ENCODE measurements at regions not wholly inside any gene's neighbourhood (a gene's known extent, or its start where the extent isn't known, plus 50 kb on each side); places are given as distances from the start of the nearest gene placed in this dataset.

DNA sequence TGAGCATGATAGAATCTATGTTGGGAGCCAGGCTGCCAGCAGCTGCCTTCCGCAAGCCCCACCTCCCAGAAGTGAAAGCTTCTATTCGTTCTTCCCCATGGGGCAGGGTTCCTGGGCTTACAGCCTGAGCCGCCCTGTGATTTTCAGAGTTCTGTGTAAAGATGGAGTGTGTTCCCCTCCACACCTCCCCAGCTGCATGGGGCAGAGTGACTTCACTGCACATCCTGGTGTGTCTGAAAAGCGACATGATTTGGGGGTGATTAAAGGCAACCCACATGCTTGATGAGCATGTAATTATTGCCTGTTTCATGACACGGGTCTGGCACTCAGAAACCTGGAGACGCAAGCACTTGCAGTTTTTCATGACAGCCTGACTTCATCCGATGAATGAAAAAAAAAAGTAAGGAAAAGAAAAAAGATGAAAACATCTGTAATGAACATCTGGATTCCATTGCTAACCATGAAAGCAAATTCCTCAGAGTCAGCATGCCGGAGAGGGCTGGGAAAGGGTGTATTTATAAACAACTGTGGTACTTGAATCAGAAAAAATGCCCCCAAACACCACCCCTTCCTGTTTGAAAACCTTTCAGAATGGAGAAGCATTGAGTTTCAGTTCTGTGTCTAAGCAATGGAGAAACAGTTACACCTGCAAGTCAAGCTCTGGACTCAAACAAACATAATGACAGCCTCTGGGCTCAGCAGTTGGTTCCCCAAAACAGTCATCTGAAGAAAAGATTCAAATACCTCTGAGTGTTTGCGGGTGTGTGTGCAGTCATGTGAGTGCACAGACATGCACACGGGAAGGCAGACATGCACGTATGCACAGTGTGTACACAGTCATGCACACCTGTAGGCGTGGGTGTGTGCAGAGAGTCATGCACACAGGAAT is 266.0 kb downstream of the ENGASE start:
- no peaks in the 10 kb centered on the region for H3K4me1 ChIP-seq
- TF ChIP-seq EP300 (IDR thresholded peaks at IDR 0.05) (no peak), POLR2A (IDR thresholded peaks at IDR 0.05) (no peak), POLR2AphosphoS5 (IDR thresholded peaks at IDR 0.05) (no peak)
- TF ChIP-seq, protein P1, sequence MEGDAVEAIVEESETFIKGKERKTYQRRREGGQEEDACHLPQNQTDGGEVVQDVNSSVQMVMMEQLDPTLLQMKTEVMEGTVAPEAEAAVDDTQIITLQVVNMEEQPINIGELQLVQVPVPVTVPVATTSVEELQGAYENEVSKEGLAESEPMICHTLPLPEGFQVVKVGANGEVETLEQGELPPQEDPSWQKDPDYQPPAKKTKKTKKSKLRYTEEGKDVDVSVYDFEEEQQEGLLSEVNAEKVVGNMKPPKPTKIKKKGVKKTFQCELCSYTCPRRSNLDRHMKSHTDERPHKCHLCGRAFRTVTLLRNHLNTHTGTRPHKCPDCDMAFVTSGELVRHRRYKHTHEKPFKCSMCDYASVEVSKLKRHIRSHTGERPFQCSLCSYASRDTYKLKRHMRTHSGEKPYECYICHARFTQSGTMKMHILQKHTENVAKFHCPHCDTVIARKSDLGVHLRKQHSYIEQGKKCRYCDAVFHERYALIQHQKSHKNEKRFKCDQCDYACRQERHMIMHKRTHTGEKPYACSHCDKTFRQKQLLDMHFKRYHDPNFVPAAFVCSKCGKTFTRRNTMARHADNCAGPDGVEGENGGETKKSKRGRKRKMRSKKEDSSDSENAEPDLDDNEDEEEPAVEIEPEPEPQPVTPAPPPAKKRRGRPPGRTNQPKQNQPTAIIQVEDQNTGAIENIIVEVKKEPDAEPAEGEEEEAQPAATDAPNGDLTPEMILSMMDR (IDR thresholded peaks at IDR 0.05): no peak
- no peak overlapping the region for H3K27ac ChIP-seq
- WGBS, 2 donors (ENCODE audit: low coverage in 1 of 2): 25 to 50% methylated on average over 9 to 11 of the region's 12 CpGs
- no peak for ATAC-seq
- no peak overlapping the region for H3K4me3 ChIP-seq
- H3K36me3 ChIP-seq: no peaks in the 10 kb centered on the region
- peaks cover 0 to 16% (median 0%) of the 10 kb centered on the region in 3 donors for H3K9me3 ChIP-seq
- H3K27me3 ChIP-seq: peaks cover 68% of the 10 kb centered on the region

DNA sequence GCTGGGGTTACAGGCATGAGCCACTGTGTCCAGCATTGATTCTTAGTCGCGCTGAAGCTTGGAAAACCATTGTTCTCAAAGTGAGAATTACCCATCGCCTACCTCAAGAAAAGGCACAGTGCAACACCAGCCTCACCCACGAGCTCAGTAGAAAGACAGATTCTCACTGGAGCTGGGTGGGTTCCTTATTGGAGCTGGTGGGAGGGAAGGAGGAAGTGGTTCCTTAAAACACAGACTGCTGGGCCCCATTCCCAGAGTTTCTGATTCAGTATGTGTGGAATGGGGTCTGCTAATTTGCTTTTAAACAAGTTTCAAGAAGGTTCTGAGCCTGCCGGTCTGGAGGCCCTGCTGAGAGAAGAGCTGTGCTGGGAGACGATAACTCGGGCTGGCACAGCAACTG is 264.7 kb downstream of the ENGASE start:
- no peak for ATAC-seq
- no peaks in the 10 kb centered on the region for H3K36me3 ChIP-seq
- no peak overlapping the region for H3K27ac ChIP-seq
- TF ChIP-seq POLR2A (IDR thresholded peaks at IDR 0.05) (no peak), EP300 (IDR thresholded peaks at IDR 0.05) (no peak), POLR2AphosphoS5 (IDR thresholded peaks at IDR 0.05) (no peak)
- TF ChIP-seq, protein P1 (IDR thresholded peaks at IDR 0.05): no peak
- H3K4me3 ChIP-seq: no peak overlapping the region
- peaks cover 76% of the 10 kb centered on the region for H3K27me3 ChIP-seq
- WGBS, 2 donors (ENCODE audit: low coverage in 1 of 2): 60 to 70% methylated on average over 4 of the region's 7 CpGs
- no peaks in the 10 kb centered on the region for H3K4me1 ChIP-seq
- H3K9me3 ChIP-seq: peaks cover 0 to 3% (median 0%) of the 10 kb centered on the region in 3 donors

DNA sequence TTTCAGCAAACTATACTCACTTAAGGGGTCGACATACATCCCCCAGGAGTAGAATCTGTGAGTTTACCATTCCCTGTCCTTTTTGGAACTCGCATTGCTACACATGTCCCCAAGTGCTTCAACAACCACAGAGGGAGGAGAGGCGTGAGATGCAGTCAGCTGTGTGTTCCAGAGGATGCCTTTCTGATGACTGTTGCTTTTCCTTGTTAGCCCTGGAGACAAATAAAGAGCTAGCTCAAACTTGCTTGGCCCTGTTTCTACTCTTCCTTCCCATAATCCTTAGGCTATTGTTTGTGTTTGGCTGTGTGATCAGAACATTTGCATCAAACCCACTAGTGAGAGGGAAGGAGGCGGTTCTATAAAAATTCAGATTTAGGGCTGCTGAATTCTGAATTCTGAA is 264.0 kb downstream of the ENGASE start:
- WGBS, 2 donors (ENCODE audit: low coverage in 1 of 2): 31 to 39% methylated on average over 3 to 4 of the region's 4 CpGs
- TF ChIP-seq, protein P1 (IDR thresholded peaks at IDR 0.05): no peak
- TF ChIP-seq POLR2AphosphoS5 (IDR thresholded peaks at IDR 0.05) (no peak), EP300 (IDR thresholded peaks at IDR 0.05) (no peak), POLR2A (IDR thresholded peaks at IDR 0.05) (no peak)
- H3K4me3 ChIP-seq: no peak overlapping the region

DNA sequence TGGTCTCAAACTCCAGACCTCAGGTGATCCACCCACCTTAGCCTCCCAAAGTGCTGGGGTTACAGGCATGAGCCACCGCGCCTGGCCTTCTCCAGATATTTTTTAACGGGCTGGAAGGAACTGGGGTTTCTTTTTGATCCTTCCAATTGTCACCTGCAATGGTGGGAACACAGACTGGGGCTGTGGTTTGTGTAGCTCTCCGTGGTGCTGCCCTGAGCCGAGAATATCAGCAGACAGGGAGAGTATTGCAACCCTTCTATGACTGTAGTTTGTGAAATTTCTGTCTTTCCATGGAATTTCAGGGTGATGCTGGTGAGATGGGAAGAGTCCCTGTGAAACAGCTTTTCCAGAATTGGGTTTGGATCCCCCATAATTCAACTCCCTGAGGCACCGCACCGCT is 263.5 kb downstream of the ENGASE start:
- no peak for ATAC-seq
- Histone ChIP-seq H3K36me3 (no peaks in the 10 kb centered on the region), H3K27ac (no peak overlapping the region), H3K27me3 (peaks cover 70% of the 10 kb centered on the region), H3K4me1 (no peaks in the 10 kb centered on the region), H3K4me3 (no peak overlapping the region), H3K9me3 (no peaks in the 10 kb centered on the region)
- 53 to 61% methylated on average over 4 to 7 of the region's 7 CpGs for WGBS, 2 donors (ENCODE audit: low coverage in 1 of 2)
- TF ChIP-seq POLR2A (IDR thresholded peaks at IDR 0.05): no peak
- TF ChIP-seq, protein P1 (IDR thresholded peaks at IDR 0.05): no peak

More for the DNA sequence above, 264.0 kb downstream of the ENGASE start:
- Histone ChIP-seq H3K36me3 (no peaks in the 10 kb centered on the region), H3K27ac (no peak overlapping the region), H3K9me3 (no peaks in the 10 kb centered on the region), H3K27me3 (peaks cover 74% of the 10 kb centered on the region), H3K4me1 (no peaks in the 10 kb centered on the region)
- ATAC-seq: no peak

DNA sequence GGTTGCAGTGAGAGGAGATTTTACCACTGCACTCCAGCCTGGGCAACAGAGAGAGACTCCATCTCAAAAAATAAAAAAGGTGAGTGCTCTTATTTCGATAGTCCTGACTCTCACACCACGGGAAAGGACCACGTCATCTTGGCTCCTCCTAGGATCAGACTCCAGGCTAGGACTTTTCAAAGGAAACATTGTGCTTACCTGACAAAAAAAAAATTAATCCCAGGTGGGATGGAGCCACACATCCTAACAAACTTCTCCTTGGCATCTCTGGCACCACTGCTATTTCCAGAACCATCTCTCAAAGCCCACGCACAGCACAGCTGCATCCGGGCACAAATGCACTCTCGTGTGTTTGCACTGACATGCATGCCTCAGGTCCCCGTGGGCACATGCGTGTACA is 262.4 kb downstream of the ENGASE start:
- H3K4me1 ChIP-seq: no peaks in the 10 kb centered on the region
- TF ChIP-seq POLR2A (IDR thresholded peaks at IDR 0.05) (no peak), EP300 (IDR thresholded peaks at IDR 0.05) (no peak), POLR2AphosphoS5 (IDR thresholded peaks at IDR 0.05) (no peak)
- peaks cover 65% of the 10 kb centered on the region for H3K27me3 ChIP-seq
- no peaks in the 10 kb centered on the region for H3K36me3 ChIP-seq
- no peak overlapping the region for H3K27ac ChIP-seq
- ATAC-seq: no peak
- H3K9me3 ChIP-seq: no peaks in the 10 kb centered on the region
- WGBS, 2 donors (ENCODE audit: low coverage in 1 of 2): 66 to 89% methylated on average over 3 to 8 of the region's 8 CpGs
- no peak overlapping the region for H3K4me3 ChIP-seq
